ENCODE measurements at regions not wholly inside any gene's neighbourhood (a gene's known extent, or its start where the extent isn't known, plus 50 kb on each side); places are given as distances from the start of the nearest gene placed in this dataset.

DNA sequence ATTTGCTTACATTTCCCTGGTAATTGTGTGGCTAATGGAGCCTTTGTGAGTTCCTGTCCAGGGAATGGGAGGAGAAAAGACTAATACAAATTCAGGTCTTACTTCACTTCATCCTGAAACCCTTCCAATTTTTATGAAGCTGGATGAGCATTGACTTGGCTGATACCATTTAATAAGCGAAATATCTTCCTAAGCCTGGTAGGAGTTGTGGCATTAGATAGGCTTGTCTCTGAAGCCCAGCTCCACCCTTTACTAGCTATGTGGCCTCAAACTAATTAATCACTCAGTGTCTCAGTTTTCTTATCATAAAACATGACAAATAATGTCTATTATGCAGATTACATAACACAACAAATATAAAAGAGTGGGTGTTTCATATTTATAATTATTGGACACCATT, 106.3 kb downstream of the FGF9 start:
- Histone ChIP-seq H3K4me1 (ENCODE audit: control insufficient read depth, insufficient read depth, low read length) (no peaks in the 10 kb centered on the region), H3K36me3 (ENCODE audit: control insufficient read depth, insufficient read depth, low read length) (no peaks in the 10 kb centered on the region), H3K27me3 (ENCODE audit: control insufficient read depth, insufficient read depth, low read length) (no peaks in the 10 kb centered on the region), H3K9me3 (ENCODE audit: control insufficient read depth, insufficient read depth, low read depth, low read length) (no peaks in the 10 kb centered on the region), H3K27ac (ENCODE audit: low read length) (no peak overlapping the region), H3K4me3 (ENCODE audit: low read depth in 2 of 2, low read length in 2 of 2) (no peak overlapping the region)
- in situ Hi-C loops (cut with HindIII; ENCODE audit: low pct_unique_long_range_greater_than_20kb, low sequenced_read_pairs): no loop called here
- BruUV-seq (replicated peaks): no TSS peak
- ChIA-PET POLR2A (no interaction called here), CTCF (no interaction called here)
- intact Hi-C loops (cut with micrococcal nuclease; ENCODE audit: unreplicated experiment): loop anchor here (10.0 kb wide), 1 partner anchor 132 kb away; no protein-coding TSS in a partner anchor
- TF ChIP-seq TCF7L2 (IDR thresholded peaks at IDR 0.05; ENCODE audit: low read depth, low read length): no peak
- TF ChIP-seq, protein P1, sequence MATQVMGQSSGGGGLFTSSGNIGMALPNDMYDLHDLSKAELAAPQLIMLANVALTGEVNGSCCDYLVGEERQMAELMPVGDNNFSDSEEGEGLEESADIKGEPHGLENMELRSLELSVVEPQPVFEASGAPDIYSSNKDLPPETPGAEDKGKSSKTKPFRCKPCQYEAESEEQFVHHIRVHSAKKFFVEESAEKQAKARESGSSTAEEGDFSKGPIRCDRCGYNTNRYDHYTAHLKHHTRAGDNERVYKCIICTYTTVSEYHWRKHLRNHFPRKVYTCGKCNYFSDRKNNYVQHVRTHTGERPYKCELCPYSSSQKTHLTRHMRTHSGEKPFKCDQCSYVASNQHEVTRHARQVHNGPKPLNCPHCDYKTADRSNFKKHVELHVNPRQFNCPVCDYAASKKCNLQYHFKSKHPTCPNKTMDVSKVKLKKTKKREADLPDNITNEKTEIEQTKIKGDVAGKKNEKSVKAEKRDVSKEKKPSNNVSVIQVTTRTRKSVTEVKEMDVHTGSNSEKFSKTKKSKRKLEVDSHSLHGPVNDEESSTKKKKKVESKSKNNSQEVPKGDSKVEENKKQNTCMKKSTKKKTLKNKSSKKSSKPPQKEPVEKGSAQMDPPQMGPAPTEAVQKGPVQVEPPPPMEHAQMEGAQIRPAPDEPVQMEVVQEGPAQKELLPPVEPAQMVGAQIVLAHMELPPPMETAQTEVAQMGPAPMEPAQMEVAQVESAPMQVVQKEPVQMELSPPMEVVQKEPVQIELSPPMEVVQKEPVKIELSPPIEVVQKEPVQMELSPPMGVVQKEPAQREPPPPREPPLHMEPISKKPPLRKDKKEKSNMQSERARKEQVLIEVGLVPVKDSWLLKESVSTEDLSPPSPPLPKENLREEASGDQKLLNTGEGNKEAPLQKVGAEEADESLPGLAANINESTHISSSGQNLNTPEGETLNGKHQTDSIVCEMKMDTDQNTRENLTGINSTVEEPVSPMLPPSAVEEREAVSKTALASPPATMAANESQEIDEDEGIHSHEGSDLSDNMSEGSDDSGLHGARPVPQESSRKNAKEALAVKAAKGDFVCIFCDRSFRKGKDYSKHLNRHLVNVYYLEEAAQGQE (IDR thresholded peaks at IDR 0.05; ENCODE audit: insufficient read depth in 1 of 2, low read depth in 2 of 2, low read length in 1 of 2): no peak
- TF ChIP-seq POLR2AphosphoS5 (IDR thresholded peaks at IDR 0.05; ENCODE audit: low read depth, low read length): no peak
- no peak for TF ChIP-seq SIN3A (IDR thresholded peaks at IDR 0.05; ENCODE audit: borderline replicate concordance, insufficient read depth, low read depth, low read length)
- TF ChIP-seq, protein P2, sequence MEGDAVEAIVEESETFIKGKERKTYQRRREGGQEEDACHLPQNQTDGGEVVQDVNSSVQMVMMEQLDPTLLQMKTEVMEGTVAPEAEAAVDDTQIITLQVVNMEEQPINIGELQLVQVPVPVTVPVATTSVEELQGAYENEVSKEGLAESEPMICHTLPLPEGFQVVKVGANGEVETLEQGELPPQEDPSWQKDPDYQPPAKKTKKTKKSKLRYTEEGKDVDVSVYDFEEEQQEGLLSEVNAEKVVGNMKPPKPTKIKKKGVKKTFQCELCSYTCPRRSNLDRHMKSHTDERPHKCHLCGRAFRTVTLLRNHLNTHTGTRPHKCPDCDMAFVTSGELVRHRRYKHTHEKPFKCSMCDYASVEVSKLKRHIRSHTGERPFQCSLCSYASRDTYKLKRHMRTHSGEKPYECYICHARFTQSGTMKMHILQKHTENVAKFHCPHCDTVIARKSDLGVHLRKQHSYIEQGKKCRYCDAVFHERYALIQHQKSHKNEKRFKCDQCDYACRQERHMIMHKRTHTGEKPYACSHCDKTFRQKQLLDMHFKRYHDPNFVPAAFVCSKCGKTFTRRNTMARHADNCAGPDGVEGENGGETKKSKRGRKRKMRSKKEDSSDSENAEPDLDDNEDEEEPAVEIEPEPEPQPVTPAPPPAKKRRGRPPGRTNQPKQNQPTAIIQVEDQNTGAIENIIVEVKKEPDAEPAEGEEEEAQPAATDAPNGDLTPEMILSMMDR (IDR thresholded peaks at IDR 0.05): no peak
- DNase-seq (ENCODE audit: low read depth, low spot score): no peak
- no peak for ATAC-seq

DNA sequence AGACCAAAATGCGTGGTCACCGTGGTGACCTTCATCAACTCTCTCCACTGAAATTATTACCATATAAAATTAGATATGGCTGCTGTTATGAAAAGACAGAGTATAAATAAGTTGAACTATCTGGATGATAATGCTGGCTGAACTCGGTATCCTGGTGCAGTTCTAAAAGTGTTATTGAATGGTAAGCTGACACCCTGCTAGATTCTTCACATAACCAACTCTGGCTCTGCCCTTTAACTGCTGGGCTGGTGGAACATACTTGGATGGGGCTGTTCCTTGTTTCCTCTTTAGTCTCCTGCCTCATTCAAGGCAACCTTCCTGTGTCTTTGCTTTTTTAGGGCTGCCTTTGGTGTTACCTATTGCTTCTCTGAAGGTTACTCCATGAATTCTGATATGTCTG, 106.9 kb downstream of the FGF9 start:
- in situ Hi-C loops (cut with HindIII; ENCODE audit: low pct_unique_long_range_greater_than_20kb, low sequenced_read_pairs): no loop called here
- DNase-seq (ENCODE audit: low read depth, low spot score) (no peak), ATAC-seq (no peak)
- Histone ChIP-seq H3K36me3 (ENCODE audit: control insufficient read depth, insufficient read depth, low read length) (no peaks in the 10 kb centered on the region), H3K4me1 (ENCODE audit: control insufficient read depth, insufficient read depth, low read length) (no peaks in the 10 kb centered on the region), H3K9me3 (ENCODE audit: control insufficient read depth, insufficient read depth, low read depth, low read length) (no peaks in the 10 kb centered on the region), H3K27ac (ENCODE audit: low read length) (no peak overlapping the region), H3K27me3 (ENCODE audit: control insufficient read depth, insufficient read depth, low read length) (no peaks in the 10 kb centered on the region), H3K4me3 (ENCODE audit: low read depth in 2 of 2, low read length in 2 of 2) (no peak overlapping the region)
- no TSS peak for BruUV-seq (replicated peaks)
- POLR2A ChIA-PET: no interaction called here
- intact Hi-C loops (cut with micrococcal nuclease; ENCODE audit: unreplicated experiment): loop anchor here (10.0 kb wide), 1 partner anchor 133 kb away; no protein-coding TSS in a partner anchor
- TF ChIP-seq TCF7L2 (IDR thresholded peaks at IDR 0.05; ENCODE audit: low read depth, low read length): no peak
- TF ChIP-seq, protein P1 (IDR thresholded peaks at IDR 0.05; ENCODE audit: insufficient read depth in 1 of 2, low read depth in 2 of 2, low read length in 1 of 2): no peak
- TF ChIP-seq, protein P2 (IDR thresholded peaks at IDR 0.05): no peak
- TF ChIP-seq SIN3A (IDR thresholded peaks at IDR 0.05; ENCODE audit: borderline replicate concordance, insufficient read depth, low read depth, low read length): no peak
- no peak for TF ChIP-seq POLR2AphosphoS5 (IDR thresholded peaks at IDR 0.05; ENCODE audit: low read depth, low read length)
- CTCF ChIA-PET: no interaction called here
